Natural killer cell (primary cell): ENCODE measurements at regions not wholly inside any gene's neighbourhood (a gene's known extent, or its start where the extent isn't known, plus 50 kb on each side); places are given as distances from the start of the nearest gene placed in this dataset.

Source experiments
- ATAC-seq, 3 donors: fragments of 150-1000 bp in 2 of 3; fragments of 200-7000 bp in 1 of 3; cut with Tn5 transposase; 1 replicate in 1 of 3; 2 replicates in 2 of 3; pipeline ENCODE4 v1.10.0; 2021; ENCODE audit warnings: mild to moderate bottlenecking in 2 of 3, moderate library complexity in 2 of 3
- DNase-seq, 2 donors: peaks; one replicate each; pipeline versions ENCODE4 v3.0.0 to v3.0.0-alpha.2; 2013 to 2021; ENCODE audit warnings: mixed read lengths in 1 of 2
- H3K27ac ChIP-seq: one replicate; pipeline ENCODE4 v1.5.1; 2013; ENCODE audit warnings: mild to moderate bottlenecking, low read length
- H3K27me3 ChIP-seq: one replicate; pipeline ENCODE4 v1.6.1; 2013; ENCODE audit warnings: low read length; ENCODE audit not compliant: control insufficient read depth, insufficient read depth
- H3K36me3 ChIP-seq: one replicate; pipeline ENCODE4 v1.6.1; 2013; ENCODE audit warnings: low read length; ENCODE audit not compliant: control insufficient read depth, insufficient read depth
- H3K4me1 ChIP-seq: one replicate; pipeline ENCODE4 v1.6.1; 2013; ENCODE audit warnings: low read length; ENCODE audit not compliant: control insufficient read depth, insufficient read depth
- H3K4me3 ChIP-seq: one replicate; pipeline ENCODE4 v1.5.1; 2013; ENCODE audit warnings: low read length
- H3K9me3 ChIP-seq: one replicate; pipeline ENCODE4 v1.6.1; 2013; ENCODE audit warnings: low read length; ENCODE audit not compliant: control insufficient read depth, insufficient read depth
- H3K27ac Mint-ChIP-seq, 2 donors: one replicate each; pipeline ENCODE4 v1.8.0; 2022; ENCODE audit warnings: mild to moderate bottlenecking in 2 of 2, mixed read lengths in 2 of 2, moderate library complexity in 1 of 2
- H3K27me3 Mint-ChIP-seq, 2 donors: one replicate each; pipeline ENCODE4 v1.8.0; 2022; ENCODE audit warnings: low read depth in 2 of 2, mixed read lengths in 2 of 2
- H3K36me3 Mint-ChIP-seq: one replicate; pipeline ENCODE4 v1.8.0; 2022; ENCODE audit warnings: mixed read lengths
- H3K4me1 Mint-ChIP-seq, 2 donors: one replicate each; pipeline ENCODE4 v1.8.0; 2022; ENCODE audit warnings: mixed read lengths in 2 of 2
- H3K4me3 Mint-ChIP-seq: one replicate; pipeline ENCODE4 v1.8.0; 2022; ENCODE audit warnings: mild to moderate bottlenecking, moderate library complexity, mixed read lengths
- H3K9me3 Mint-ChIP-seq, 2 donors: one replicate each; pipeline ENCODE4 v1.8.0; 2022; ENCODE audit warnings: mixed read lengths in 2 of 2
- CTCF ChIP-seq: fragments of 200-600 bp; IDR thresholded peaks from one replicate; pipeline ENCODE4 v1.8.0; 2022; ENCODE audit warnings: antibody characterized with exemption
- WGBS: methylation state at CpG from one replicate; pipeline ENCODE4 v1.1.7; 2013; ENCODE audit warnings: missing lambda C conversion rate; ENCODE audit not compliant: insufficient coverage; 5-methylcytosine and 5-hydroxymethylcytosine counted together
- intact Hi-C: fragments of 100-400 bp; cut with micrococcal nuclease; formaldehyde crosslinking; loops from one replicate; pipeline ENCODE4 v1.14.2; 2022

GRCh38 chr15:100703032-100703578, 100.7 kb downstream of the ASB7 start:
- Histone ChIP-seq H3K27ac (no peak overlapping the region), H3K27me3 (no peaks in the 10 kb centered on the region), H3K36me3 (no peaks in the 10 kb centered on the region), H3K4me3 (no peak overlapping the region), H3K4me1 (no peaks in the 10 kb centered on the region), H3K9me3 (no peaks in the 10 kb centered on the region)
- H3K36me3 Mint-ChIP-seq = no peaks in the 10 kb centered on the region
- peaks cover 5 to 21% of the 10 kb centered on the region in 2 donors for H3K27me3 Mint-ChIP-seq
- DNase-seq = no peak
- H3K27ac Mint-ChIP-seq = no peak overlapping the region
- no peak for TF ChIP-seq CTCF
- ATAC-seq = no peak
- no peak overlapping the region for H3K4me3 Mint-ChIP-seq
- H3K9me3 Mint-ChIP-seq = peaks cover 0 to 5% of the 10 kb centered on the region in 2 donors
- peaks cover 0 to 7% of the 10 kb centered on the region in 2 donors for H3K4me1 Mint-ChIP-seq
- intact Hi-C loops = no loop called here
- WGBS = 22% methylated on average over 3 of the region's 3 CpGs

- 87% methylated on average over 10 of the region's 10 CpGs for WGBS
- no peak overlapping the region for H3K4me3 ChIP-seq
- H3K27me3 ChIP-seq = no peaks in the 10 kb centered on the region
- intact Hi-C loops = no loop called here
- Mint-ChIP-seq H3K9me3 (peaks cover 0 to 5% of the 10 kb centered on the region in 2 donors), H3K27me3 (peaks cover 3 to 21% of the 10 kb centered on the region in 2 donors), H3K36me3 (no peaks in the 10 kb centered on the region), H3K4me1 (peaks cover 0 to 7% of the 10 kb centered on the region in 2 donors), H3K27ac (no peak overlapping the region), H3K4me3 (no peak overlapping the region)
- H3K4me1 ChIP-seq = no peaks in the 10 kb centered on the region
- ATAC-seq (no peak), DNase-seq (no peak)
- TF ChIP-seq CTCF = no peak
- H3K27ac ChIP-seq = no peak overlapping the region
- H3K36me3 ChIP-seq = no peaks in the 10 kb centered on the region
- H3K9me3 ChIP-seq = no peaks in the 10 kb centered on the region
These were observed 101.3 kb downstream of the ASB7 start for GRCh38 chr15:100703671-100704070.

GRCh38 chr15:100704281-100705055, 102.1 kb downstream of the ASB7 start:
- H3K27ac ChIP-seq = no peak overlapping the region
- DNase-seq = no peak
- Mint-ChIP-seq H3K4me3 (no peak overlapping the region), H3K27ac (no peak overlapping the region), H3K36me3 (no peaks in the 10 kb centered on the region), H3K9me3 (peaks cover 0 to 5% of the 10 kb centered on the region in 2 donors), H3K4me1 (peaks cover 0 to 7% of the 10 kb centered on the region in 2 donors), H3K27me3 (peaks cover 3 to 15% of the 10 kb centered on the region in 2 donors)
- WGBS = 89% methylated on average over 7 of the region's 7 CpGs
- H3K9me3 ChIP-seq = no peaks in the 10 kb centered on the region
- no peaks in the 10 kb centered on the region for H3K36me3 ChIP-seq
- intact Hi-C loops = no loop called here
- H3K4me1 ChIP-seq = no peaks in the 10 kb centered on the region
- no peak overlapping the region for H3K4me3 ChIP-seq
- H3K27me3 ChIP-seq = no peaks in the 10 kb centered on the region
- no peak for ATAC-seq
- no peak for TF ChIP-seq CTCF
